SW480 (cell line): ENCODE measurements at regions not wholly inside any gene's neighbourhood (a gene's known extent, or its start where the extent isn't known, plus 50 kb on each side); places are given as distances from the start of the nearest gene placed in this dataset.

ENCODE experiments used
- DNase-seq: peaks from one replicate; pipeline ENCODE4 v3.0.0-alpha.2; 2016; ENCODE audit warnings: low spot score

DNA sequence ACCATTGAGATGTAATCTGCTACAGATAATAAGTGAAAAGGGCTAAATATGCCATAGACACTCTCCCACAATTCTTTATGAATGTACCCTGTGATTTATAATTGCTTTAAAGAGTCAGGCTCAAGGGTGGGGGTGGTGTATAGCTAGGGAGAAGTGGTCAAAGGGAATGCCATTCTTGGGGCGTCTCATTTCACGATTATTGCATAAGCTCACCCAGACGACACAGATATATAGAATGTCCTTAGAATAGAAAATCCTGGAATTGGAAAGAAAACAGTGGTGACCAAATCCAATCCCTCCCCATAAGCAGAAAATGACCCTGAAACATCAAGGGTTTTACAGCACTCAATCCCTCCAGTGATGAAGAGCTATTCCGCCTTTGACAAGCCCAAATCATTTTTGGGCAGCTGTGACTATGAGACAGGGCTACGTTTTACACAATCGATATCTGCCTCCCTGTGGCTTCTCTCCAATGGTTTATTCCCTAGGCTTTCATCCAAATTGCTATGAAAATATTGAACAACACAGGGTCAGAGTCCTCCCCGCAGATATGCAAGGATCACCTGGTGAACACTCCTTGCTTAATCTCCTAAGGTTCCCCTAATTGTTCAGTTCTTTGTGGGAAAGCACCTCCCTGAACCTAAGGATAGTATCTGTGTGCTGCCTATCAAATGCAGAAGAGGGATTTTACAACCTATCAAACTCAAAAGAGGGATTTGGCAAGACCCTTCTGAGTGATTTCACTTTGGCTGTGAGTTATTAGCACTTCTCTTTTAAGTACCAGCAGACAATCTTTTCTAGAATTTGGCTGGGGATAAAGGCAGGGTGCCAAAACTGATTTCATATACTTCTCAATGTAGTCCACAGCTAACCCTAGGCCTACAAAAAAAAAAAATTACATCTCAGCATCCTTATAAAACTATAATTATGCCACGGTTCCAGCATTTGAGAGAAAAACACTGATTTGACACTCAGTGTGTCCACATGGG lies 144.9 kb upstream of the CDH6 start:
- DNase-seq, result no peak

DNA sequence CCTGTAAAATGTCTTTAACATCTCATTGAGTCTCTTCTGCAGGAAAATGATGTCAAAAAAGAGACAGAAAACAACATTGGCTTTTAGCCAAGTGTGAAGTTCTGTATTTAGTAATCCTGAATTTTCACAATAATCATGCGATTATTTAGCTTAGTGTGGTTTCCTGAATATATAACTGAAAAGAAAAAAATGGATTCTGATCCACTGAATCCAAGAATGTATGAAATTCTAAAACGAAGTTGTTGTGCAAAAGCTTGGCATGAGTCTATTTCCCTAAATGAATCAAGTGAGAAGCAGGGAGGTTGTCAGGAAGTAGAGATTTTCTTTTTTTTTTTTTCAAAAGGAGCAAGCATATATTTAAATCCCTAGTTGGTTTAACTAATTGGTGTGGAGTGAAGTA lies 145.9 kb upstream of the CDH6 start:
- no peak for DNase-seq

DNA sequence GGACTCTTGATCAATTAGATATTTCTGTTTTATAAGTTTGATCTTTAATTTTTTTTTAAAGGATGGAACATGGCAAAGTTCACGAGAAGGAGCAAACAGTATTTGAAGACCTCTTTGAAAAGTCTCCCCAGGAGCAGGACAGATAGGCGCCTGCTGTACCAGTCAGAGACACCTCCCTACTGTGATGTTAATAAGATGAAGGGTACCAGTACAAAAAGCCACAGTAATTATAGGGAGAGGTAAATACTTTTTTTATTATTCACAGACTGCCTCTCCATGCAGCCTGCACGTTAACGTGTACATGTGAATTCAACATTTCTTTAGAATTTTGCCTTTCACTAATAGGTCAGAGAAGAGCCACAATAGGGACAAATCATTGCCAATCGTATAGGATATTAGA lies 146.5 kb upstream of the CDH6 start:
- no peak for DNase-seq

DNA sequence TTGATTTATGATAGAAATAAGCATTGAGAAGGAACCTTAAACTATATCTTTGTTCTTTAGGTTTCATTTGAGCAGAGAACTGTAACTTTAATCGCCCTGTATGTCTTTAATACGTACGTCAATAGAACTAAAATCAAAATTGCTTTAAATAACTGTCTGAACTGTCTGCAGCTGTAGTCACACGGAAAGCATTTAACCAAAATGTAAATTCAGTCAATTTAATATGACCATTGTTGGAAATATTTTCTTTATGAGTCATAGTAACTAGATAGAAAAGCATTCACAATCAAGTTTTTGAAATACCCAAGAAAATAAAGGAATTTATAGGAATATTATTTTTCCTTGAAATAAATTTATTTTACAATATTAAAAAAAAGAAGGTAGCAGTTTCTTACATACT lies 157.1 kb upstream of the CDH6 start:
- DNase-seq, result no peak

DNA sequence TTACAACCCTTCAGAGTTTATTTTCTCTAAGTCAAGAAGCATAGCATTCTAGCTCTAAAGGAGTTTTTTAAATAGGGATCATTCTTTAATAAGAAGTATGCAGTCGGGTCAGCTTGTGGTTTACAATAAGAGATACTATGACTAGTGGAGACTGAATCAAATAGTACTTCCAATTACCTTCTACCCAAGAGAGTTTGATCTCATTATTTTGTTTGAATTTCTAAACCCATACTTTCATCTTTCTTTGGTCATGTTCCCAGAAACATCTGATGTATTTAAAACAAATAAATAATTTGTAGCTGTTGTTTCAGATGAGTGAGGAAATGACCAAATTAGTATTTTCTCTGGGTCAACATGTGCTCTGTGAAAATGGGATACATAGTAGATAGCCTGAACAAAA lies 160.2 kb upstream of the CDH6 start:
- DNase-seq, result no peak

DNA sequence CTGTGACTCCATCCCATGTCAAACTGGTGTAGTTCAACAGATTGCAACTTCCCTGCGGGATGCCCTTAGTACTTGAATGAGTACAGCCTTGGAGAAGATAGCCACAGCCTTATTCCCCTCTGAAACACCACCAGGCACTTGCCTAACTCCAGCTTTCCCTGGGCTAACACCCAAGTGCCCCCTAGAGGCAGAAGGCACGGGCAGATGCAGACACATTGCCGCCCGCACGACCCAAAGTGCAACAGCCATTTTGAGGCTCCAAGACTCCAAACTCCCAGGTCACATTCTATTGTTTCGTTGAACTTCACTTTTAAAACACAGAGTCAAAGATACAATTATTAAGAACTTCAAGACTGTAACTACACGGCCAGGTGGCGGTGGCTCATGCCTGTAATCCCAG lies 163.6 kb upstream of the CDH6 start:
- no peak for DNase-seq

DNA sequence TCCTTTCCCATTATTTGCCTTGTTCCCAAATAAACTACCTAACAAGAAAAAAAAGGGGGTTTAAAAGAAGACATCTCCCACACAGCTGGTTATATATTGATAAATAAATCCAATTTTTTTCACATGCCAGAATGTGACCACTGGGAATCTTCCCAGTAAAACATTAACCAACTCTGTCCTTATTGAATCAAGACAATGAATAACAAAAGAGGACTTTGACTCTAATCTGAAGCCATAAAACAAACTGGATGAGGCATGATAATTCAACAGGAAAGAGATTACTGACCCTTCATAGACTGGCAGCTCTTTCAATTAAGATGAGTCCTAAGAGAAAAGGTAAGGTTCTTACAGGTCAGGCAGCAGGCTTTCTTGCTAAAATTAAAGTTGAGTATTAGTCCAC lies 165.8 kb upstream of the CDH6 start:
- peak; percentile 11 for DNase-seq

DNA sequence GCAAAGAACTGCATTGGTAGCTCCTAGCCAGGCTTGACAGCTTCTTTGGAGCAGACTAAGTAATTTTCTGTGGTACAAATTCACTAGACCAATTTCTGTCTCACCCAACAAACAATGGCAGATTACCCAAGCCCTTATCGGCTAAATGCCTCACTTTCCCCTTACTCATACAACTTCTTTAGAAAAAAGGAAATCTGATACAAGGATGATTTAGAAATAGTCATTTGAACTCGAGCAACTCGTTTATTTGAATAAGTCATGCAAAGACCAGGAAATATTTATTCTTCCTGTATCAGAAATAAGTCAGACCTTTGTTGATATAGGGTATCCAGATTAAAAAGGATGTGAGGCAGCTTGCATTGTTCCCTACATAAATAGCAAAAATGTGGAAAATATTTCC lies 170.4 kb upstream of the CDH6 start:
- no peak for DNase-seq

DNA sequence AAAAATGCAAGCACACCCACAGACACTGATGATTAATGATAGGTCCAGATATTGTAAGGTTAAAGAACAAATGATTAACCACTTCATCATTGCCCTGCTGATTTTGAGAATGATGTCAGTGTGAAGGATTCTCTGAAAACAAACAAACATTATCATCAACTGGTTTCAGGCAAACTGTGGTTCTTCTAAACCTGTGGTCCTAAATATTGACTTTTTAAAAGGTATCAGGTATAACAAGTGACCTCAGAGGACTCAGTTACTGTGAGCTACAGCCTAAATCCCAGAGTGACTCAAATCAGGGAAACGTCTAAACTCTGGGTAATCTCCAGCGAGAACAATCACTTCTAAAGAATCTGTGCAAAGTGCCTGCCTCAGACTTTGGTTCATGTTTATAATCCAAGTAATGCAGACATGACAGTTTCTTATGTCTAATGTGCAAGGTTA lies 172.3 kb upstream of the CDH6 start:
- DNase-seq, result no peak

DNA sequence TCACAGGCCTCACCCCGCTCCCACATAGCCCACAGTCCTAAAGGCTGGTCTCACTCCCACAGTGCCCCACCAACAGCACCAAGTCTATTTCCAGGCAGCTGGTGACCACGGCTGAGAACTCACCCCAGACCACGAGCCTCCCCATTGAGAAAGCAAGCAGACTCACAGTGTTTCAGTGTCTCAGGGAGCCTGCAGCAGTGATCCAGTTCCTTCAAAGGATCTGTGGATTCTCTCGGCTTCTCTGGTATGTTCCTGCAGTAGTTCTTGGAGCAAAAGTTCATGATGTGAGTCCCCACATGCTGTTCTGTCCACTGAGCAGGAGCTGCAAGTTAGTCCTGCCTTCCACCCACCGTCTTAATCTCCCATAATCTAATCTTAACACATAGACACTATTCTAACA lies 185.3 kb upstream of the CDH6 start:
- no peak for DNase-seq

DNA sequence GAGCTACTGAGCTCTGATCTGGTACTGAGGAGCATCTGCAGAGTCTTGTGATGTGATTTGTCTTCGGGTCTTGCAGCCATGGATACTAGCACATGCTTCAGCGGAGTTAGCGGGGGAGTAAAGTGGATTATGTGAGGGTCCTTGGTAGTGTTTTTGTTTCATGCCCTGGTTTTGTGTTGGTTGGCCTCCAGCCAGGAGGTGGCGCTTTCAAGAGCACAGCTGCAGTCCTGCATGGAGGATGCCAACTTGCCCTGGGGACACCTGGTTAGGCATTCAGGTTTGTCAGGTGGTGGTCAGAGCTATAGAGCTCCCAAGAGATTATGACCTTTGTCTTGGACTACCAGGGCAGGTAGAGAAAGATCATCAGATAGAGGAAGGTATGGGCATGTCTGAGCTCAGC lies 185.8 kb upstream of the CDH6 start:
- DNase-seq, result no peak

DNA sequence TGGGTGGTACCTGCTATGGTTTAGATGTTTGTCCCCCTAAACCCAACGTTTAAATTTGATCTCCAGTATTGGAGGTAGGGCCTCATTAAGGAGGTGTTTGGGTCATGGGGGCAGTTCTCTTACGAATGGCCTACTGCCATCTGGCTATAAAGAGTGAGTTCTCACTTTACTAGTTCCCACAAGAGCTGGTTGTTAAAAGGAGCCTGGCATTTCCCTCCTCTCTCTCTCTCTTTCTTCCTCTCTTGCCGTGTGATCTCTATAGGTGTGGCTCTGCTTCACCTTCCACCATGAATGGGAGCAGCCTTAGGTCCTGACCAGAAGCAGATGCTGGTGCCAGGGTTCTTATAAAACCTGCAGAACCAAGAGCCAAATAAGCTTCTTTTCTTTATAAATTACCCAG lies 193.2 kb upstream of the CDH6 start:
- DNase-seq, result no peak

DNA sequence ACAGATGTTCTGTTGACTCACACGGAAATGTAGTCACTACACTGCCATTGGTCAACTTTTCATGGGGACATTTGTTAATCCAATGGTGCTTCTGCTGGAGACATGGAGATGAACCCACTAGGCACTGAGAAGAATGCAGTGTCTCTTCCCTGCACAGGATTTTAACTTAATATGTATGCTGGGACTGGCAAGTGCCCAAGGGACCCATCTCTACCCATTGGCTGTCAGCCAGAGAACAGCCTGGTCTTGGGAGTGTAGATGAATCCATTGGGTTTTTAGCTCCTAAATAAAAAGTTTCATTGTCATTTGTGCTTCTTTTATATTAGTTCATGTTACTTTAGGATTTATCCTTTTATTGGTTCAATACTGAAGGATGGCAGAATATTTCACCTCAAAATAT lies 195.8 kb upstream of the CDH6 start:
- DNase-seq, result no peak

DNA sequence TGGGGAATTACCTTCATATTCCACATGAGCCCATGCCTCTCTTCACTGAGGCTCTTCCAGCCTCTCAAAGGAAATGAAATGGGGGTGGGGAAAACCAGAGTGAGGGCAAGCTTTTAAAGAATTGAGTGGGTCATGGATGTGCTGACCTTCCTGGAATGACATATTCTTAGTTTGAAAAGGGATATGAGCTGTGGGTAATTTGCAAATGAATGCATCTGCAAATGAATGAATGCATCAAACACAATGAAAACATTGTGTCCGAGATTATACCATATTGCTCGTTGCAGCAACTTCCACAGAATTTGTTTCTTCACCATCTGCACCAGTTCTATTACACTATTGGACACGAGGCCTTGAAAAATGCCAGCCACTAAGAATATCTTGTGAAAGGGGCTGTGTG lies 198.6 kb upstream of the CDH6 start:
- DNase-seq, result no peak

DNA sequence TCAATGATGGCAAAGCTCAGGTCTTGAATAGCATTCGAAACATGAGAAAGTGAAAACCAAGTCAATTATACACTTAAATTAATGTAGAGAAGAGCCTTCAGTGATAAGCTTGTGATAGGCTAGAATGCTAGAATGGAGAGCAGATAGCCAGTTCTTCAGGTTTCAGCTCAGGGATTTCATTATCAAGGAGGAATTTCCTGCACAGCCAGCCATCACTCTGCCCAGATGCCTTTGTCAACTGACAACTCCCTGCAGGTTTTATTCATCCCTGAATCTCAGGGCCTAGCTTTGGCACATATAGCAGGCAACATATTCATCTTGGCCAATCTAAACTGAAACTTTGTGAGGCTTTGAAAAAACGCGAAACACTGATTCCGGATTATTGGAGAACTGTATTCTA lies 199.3 kb upstream of the CDH6 start:
- DNase-seq, result no peak

DNA sequence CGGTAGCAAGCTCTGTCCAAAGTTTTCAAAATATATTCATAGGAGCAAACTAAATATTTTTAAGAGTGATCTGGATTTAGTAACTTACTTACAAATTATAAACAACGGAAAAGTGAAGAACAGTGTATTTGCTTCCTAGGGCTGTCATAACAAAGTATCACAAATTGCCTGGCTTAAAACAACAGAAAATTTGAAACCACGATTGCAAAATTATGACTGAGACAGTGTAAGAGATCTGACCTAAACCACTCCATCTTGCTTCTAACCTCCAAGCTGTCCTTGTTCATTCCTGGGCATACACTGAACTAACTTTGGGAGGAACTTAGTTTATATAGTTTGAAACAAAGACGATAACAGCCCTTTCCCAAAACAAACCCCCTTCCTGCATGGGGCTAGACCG lies 202.0 kb upstream of the CDH6 start:
- no peak for DNase-seq

DNA sequence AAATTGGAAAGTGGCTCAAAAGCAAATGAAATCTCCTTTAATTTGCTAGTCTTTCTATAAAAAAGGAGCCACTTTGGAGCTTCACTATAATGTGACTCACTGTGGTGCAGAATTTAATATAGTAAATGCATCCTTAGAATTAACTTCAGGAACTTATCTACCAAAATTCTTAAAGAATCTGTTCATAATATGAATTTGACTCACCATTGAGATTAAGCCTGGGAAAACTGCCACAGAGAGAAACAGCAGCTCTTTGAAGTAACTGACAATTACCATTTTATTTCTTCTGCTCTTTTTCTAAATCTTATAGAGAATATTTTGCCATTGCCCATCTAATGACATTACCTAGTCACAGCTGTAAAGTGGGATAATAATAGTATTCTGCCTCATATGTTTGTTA lies 211.9 kb upstream of the CDH6 start:
- DNase-seq, result no peak

DNA sequence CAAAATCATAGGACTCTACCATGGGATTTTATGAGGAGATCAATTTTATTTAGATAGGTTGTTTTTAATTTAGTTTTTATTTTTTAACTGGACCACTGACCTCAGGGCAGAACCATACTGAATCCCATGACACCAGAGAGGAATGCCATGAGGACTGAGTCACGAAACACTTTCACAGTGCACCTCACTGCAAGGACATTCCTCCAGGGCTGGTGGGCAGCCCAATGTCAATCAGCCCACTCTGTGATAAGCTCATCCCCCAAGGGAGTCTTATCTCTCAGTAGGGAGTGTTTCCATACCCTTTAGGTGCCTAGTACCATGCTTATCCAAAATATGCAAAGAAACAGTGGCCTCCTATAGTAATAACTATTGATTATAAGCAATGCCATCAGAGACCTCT lies 224.5 kb upstream of the CDH6 start:
- no peak for DNase-seq

DNA sequence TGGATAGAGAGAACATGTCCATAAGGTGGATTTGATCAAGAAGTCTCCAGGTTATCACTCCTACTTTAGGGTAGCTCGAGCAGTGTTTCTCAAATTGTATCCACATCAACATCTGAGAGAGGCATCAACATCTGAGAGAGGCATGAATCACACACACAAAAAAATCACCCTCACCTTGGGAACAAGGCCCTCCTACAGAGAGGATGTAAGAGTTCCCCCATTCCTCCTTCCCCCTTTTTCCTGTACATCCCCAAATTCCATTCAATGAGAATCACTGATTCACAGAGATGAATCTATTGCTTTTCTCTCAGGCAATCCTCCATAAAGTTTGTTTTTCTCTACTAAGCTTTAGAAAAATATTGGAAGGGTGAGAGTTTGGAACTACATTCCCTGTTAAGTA lies 233.4 kb upstream of the CDH6 start:
- DNase-seq, result no peak

DNA sequence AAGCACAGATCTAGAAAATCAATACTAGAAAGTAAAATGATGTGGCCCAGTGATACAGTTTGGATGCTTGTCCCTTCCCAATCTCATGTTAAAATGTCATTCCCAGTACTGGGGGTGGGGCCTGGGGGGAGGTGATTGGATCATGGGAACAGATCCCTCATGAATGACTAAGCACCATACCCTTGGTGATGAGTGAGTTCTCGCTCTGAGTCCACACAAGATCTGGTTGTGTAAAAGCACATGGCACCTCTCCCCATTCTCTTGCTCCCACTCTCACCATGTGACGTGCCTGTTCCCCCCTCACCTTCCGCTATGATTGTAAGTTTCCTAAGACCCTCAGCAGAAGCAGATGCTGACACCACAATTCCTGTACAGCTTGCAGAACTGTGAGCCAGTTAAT lies 234.2 kb upstream of the CDH6 start:
- DNase-seq, result no peak

DNA sequence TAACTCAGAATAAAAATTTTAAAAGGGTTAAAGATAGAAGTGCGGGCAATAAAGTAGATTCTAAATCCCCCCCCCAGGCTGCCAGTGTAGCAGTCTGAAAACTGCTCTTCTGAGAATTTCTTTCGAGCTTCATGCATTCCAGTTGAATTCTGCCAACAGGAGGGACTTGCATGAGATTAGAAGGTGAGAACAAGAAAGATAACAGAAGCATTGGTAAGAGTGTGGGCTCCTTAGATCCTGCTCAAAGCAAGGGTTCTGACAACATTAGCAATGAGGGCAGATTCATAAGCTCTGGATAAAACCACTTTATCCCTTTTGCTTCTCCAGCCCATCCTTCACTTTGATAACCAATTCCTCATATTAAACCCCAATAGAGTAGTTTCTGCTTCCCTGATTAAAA lies 235.9 kb upstream of the CDH6 start:
- DNase-seq, result no peak

DNA sequence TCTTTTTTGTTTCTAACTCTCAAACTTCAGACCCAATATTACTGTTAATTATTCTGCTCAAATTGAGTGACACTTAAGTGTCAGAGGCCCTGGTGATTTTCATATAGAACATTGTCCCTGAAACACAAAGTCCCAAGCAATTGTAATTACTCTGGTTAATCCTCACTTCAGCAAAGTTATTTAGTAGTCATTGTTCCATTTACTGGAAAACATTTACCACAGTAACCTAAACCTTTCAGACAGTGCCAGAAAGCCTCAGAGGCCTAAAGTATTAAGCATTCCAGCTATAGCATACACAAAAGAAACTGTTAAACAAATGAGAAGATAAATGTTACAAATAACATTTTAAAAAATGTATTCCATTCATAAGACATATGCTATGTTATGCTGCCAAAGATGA lies 237.2 kb upstream of the CDH6 start:
- DNase-seq, result no peak

DNA sequence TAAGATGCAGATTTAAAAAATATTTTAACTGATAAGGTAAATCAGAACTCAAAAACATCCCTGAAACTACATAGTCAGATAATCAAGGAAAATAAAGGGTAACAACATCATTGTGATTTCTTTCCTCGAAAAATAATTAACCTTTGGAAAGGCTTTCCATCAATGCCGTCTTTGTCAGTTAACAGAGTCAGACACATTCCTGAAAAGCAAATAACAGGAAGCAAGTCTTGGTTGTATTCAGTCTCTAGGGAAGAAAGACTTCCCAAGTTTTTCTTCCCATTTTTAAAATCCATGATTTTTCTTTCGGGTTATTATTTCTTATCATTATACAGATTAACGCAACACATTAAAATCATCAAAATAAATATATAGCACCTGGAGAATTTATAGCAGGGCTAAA lies 256.4 kb upstream of the CDH6 start:
- no peak for DNase-seq

DNA sequence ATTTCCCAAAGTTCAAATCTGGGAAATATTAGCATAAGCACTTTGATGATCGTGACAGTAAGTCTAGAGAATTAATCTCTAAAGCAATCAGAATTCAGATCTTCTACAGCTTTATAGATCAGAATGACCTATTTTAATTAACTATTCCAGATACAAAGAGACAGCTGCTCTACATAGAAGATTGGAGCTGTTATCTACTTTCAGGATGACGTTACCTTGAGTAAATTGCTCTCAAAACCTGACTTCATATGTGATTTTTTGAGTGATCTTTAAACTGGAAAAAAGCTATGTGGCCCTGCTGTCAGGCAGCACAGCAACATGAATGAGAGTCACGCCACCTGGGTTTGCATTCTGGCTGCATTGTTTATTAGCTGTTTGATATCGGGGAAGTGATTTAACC lies 259.9 kb upstream of the CDH6 start:
- no peak for DNase-seq
